HG02571 (cell line): ENCODE measurements at regions not wholly inside any gene's neighbourhood (a gene's known extent, or its start where the extent isn't known, plus 50 kb on each side); places are given as distances from the start of the nearest gene placed in this dataset.

ENCODE experiments used
- ATAC-seq: cut with Tn5 transposase; IDR thresholded peaks from one replicate; pipeline ENCODE4 v1.9.1; 2021; ENCODE audit warnings: mild to moderate bottlenecking, moderate library complexity; ENCODE audit not compliant: unreplicated experiment

- peak; percentile 75 for ATAC-seq
Measured at GRCh38 chr7:126378642-126379041, 874.1 kb downstream of the GRM8 start.

GRCh38 chr7:126370038-126370668, 882.6 kb downstream of the GRM8 start:
- ATAC-seq: no peak

GRCh38 chr7:126362746-126363145, 890.0 kb downstream of the GRM8 start:
- ATAC-seq: no peak

GRCh38 chr7:126361183-126361582, 891.6 kb downstream of the GRM8 start:
- ATAC-seq: no peak

GRCh38 chr7:126339813-126340212, 912.9 kb downstream of the GRM8 start:
- ATAC-seq: no peak

- no peak for ATAC-seq
Measured at GRCh38 chr7:126305671-126306070, 947.1 kb downstream of the GRM8 start.

- ATAC-seq: no peak
Measured at GRCh38 chr7:126303926-126304325, 948.8 kb downstream of the GRM8 start.

- ATAC-seq: no peak
Measured at GRCh38 chr7:126302639-126303038, 950.1 kb downstream of the GRM8 start.

GRCh38 chr7:126286317-126286716, 966.4 kb downstream of the GRM8 start:
- no peak for ATAC-seq

GRCh38 chr7:126236261-126236660, 1016.5 kb downstream of the GRM8 start:
- ATAC-seq: no peak

- no peak for ATAC-seq
Measured at GRCh38 chr7:126228356-126229061, 1024.2 kb downstream of the GRM8 start.

- ATAC-seq: no peak
Measured at GRCh38 chr7:126227643-126228042, 1025.1 kb downstream of the GRM8 start.

- ATAC-seq: no peak
Measured at GRCh38 chr7:126227055-126227454, 1025.7 kb downstream of the GRM8 start.

GRCh38 chr7:126223729-126224128, 1029.0 kb downstream of the GRM8 start:
- no peak for ATAC-seq

GRCh38 chr7:126222782-126223181, 1030.0 kb downstream of the GRM8 start:
- ATAC-seq: no peak

GRCh38 chr7:126215785-126216184, 1037.0 kb downstream of the GRM8 start:
- no peak for ATAC-seq

- no peak for ATAC-seq
Measured at GRCh38 chr7:126213876-126214275, 1038.9 kb downstream of the GRM8 start.

- no peak for ATAC-seq
Measured at GRCh38 chr7:126211875-126212274, 1040.9 kb downstream of the GRM8 start.

GRCh38 chr7:126210707-126211106, 1042.0 kb downstream of the GRM8 start:
- ATAC-seq: no peak

- ATAC-seq: no peak
Measured at GRCh38 chr7:126203185-126203584, 1049.6 kb downstream of the GRM8 start.

GRCh38 chr7:126202177-126202576, 1050.6 kb downstream of the GRM8 start:
- ATAC-seq: no peak

GRCh38 chr7:126185959-126186580, 1066.7 kb downstream of the GRM8 start:
- ATAC-seq: no peak
